ENCODE measurements at regions not wholly inside any gene's neighbourhood (a gene's known extent, or its start where the extent isn't known, plus 50 kb on each side); places are given as distances from the start of the nearest gene placed in this dataset.
"Not testable (repeated sequence)": the region's sequence is repeated elsewhere in the genome, so short reads cannot be mapped to it uniquely, and the experiment has no call there.

DNA sequence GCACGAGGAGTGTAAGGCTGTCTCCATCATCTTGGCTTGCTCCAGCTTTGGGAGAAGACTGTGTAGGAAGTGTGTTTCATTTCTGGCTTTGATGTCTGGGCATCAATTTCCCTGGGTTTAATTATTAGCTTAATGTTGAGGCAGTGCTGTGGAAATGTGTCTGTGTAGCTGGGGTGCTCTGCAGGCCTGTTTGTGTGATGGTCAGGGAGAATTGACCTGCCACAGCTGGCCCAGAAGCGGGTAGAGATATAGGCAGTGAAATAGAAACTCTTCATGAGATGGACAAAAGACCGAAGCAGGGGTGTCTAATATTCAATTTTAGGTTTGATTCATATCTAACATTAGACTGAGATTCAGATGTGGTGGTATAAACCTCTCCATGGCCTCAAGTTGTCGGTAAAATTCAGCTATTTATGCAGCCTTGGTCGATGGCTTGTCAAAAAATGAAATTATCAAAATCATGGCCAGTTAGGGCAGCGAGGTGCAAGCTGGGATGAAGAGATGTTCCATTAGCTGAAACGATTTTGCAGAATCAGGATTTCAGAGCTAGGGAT lies 95.3 kb upstream of the SNX9 start:
- no peak for DNase-seq

DNA sequence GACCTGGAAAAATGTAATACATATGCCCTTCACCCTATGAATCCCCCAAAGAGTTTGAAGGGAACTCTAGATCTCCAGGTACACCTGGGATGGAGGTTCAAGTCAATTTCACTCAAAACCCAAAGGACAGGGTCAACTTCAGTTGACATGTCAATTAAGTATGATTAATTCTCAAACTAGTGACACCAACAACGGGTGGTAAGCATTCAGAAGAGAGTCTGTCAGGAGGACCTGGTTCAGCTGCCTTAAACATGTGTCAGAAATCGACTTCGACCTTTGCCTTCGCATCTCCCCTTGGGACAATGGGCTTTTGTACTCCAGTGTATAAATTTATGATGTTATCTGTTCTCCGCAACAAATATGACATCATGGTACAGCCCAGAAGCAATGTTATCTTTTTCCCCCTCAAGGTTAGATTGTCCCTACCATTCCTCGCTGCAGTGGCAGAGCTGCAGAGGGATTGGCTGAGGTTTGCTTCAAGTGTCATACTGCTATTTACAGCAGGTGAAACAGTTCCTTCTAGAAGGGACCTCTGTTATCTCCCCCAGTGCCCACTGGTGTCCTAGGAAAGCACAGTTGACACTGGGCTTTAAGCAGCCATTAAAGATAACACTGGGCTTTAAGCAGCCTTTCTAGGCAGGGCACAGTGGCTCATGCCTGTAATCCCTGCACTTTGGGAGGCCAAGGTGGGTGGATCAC lies 94.7 kb upstream of the SNX9 start:
- no peak for DNase-seq

DNA sequence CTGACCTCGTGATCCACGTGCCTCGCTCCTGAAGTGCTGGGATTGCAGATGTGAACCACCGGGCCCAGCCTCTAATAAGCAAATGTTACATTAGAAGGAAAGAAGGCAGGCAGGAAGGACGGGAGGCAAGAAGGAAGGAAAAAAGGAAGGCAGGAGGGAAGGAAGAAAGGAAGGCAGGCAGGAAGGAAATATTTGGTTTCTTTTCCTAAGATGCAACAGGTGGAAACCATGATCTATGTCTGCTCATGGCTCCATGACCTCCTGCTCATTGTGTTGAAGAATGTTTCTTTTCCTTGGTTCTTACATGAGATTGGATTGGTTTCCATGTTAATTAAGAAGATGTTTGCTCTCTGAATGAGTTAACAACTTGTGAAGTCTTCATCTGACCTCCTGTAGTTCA lies 91.8 kb upstream of the SNX9 start:
- DNase-seq = no peak

DNA sequence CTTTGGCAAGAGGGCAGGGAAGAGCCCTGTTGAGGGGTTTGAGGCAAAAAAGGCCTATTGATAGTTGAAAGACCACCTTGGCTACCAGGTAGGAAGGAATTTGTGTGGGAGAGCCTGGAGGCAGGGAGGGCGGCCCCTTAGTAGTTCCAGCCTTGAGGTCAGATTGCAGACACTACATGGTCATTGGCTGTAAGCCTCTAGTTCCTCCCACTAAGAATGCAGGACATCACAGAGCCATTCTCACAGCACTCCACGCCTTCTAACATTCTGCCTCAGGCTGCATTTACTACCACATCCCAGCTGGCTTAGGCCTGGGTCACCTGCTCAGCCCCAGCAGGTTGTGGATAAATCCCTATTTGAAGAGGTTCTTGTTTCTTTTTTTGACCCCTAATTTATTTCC lies 91.0 kb upstream of the SNX9 start:
- no peak for DNase-seq

DNA sequence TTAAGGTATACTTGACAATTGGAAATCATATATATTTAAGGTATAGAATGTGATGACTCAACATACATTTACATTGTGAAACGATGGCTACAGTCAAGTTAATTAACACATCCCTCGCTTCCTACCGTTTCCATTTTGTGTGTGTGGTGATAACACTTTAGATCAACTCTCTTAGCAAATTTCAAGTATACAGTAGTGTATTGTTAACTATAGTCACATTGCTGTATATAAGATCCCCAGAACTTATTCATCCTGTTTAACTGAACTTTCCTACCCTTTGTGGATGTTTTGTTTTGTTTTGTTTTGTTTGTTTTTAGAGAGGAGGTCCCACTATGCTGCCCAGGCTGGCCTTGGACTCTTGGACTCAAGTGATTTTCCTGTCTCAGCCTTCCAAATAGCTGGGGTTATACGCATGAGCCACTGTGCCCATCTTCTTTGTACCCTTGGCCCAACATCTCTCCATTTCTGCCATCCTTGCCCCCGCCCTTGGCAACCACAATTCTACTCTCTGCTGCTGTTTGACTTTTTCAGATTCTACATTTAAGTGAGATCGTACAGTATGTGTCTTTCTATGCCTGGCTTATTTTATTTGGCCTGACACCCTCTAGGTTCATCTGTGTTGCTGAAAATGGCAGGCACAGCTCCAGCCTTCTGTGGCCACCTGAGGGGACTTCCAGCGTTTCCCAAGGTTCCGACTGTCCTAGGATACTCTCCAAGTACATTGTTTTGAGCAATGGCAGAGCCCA lies 90.5 kb upstream of the SNX9 start:
- DNase-seq = no peak

DNA sequence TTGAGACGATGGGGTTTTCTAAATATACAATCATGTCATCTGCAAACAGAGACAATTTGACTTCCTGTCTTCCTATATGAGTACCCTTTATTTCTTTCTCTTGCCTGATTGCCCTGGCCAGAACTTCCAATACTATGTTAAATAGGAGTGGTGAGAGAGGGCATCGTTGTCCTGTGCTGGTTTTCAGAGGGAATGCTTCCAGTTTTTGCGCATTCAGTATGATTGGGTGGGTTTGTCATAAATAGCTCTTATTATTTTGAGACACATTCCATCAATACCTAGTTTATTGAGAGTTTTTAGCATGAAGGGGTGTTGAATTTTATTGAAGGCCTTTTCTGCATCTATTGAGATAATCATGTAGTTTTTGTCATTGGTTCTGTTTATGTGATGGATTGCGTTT lies 86.5 kb upstream of the SNX9 start:
- DNase-seq = not testable (repeated sequence)

DNA sequence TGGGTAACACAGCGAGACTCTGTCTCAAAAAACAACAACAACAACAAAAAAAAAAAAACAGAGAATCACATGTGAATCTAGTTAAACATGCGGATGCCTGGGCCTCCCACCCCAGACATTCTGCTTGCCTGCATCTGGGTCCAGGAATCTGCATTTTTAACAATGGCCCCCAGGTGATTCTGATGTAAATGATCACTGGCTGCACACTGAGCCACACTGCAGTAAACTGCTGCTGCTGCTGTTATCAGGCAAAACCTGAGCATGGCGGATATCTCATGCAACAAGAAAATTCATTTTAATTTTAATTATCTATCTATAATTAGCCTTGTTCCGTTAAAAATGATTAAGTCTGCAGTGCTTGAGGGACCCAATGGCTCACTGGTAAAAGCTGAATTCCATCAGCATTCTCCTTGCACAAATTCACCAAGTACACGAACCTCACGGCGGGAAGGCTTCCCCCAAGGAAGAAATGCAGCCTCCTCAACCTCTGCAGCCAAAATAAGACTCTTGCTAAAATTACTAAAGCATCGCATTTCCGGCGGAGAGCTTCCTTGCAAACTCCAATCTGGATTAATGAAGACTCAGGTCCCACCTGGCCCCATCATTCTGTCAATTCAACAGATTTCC lies 81.6 kb upstream of the SNX9 start:
- DNase-seq = no peak

DNA sequence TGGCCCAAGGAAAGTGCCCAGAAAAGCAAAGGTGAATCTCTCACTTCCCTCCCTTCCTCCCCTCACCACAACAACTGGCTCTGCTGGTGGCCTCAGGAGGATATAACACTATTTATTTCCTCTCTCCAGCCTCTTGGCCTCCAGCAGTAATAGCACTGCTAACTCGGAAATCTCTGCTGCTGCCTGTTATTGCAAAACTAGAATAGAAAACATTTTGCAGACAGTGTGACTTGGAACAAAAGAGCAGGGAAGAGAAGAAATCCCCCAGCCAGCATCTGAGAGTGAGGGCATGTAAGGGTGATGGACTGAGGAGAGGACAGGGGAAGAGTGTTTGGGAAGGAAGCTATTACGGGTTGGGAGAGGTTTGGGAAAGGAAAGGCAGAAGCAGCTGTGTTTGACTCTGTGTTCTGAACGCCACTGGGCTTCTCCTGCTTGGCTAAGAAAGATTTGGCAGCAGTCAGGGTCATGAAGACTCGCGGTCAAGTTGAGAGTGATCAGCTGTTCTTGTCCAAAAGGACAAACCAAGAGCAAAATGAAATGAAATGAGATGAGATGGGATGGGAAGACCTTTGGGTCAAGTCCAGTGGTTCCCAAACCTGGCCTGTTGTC lies 81.0 kb upstream of the SNX9 start:
- no peak for DNase-seq

DNA sequence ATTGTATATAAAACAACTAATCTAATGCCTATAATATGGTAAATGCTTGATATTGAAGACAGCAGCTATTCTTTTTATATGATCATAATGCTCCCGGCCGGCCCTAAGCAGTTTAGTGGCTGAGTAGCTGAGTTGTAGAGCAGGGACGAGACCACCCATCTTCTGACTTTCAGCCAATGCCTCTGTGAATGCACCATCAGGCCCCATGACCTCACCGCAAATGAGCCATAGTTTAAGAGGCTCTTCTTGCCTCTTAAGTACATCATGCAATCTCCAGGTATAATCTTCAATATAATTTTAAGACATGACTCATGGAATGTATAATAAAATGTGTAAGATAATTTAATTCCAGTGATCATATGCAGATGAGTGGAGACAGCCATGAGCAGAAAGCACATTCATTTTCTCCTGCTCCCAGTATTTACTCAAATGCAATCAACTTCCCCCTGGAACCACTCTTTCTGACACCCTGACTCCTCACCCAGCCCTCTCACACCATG lies 78.9 kb upstream of the SNX9 start:
- no peak for DNase-seq

DNA sequence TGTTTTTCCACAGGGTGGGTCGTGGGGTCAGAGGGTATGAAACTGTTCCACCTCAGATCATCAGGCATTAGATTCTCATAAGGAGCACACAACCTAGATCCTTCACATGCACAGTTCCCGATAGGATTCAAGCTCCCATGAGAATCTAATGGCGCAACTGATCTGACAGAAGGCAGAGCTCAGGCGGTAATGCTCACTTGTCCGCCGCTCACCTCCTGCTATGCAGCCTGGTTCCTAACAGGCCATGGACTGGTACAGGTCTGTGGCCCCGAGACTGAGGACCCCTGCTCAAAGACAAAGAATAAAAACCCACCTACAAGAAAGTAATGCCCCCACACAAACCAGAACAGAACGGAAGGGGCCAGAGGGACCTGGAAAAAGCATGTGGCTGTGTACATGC lies 76.1 kb upstream of the SNX9 start:
- DNase-seq = no peak

DNA sequence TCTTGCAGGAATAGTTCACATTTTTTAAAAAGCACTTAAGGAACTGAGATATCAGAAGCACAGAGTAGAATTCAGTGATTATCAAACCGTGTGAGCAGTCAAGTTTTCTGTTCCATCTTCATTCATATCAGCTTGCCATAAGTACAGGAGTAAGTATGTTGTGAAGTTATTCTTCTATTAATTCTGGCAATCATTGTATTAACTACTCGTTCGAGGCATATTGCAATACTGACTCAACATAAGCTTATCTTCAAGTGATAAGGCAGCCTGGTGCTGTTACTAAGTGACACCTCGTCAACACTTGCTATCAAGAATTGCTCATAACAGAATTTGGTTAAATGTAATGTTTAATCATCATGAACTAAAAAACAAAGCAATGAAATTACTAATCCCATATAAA lies 75.7 kb upstream of the SNX9 start:
- no peak for DNase-seq

DNA sequence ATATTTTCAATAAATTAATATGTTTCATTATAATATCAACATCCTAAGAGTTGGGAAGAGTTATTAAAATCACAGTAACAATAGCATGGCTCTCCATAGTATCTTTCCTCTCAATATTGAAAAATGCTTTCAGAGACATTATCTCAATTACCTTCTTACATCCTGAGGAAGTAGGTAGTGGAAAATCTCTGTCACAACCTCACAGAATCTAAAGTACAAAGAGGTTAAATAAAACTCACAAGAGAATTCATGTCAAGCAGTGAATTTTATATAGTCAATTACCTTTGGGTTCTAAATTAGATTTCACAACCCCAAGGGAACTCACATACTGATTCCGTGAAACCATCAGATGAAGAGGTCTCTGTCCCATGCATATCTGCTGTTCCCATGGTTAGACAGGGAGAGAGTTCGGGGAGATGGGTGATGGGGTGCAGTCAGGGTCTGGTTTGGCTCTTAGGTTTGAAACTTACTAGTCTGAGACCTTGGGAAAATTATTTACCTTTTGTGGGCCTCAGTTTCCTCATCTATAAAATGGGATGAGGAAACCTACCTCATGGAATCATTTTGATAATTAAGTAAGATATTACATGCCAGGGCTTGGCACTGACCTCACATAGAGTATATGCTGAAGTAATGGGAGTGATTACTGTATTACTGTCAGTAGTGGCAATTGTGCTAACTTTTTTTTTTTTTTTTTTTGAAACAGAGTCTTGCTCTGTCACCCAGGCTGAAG lies 74.0 kb upstream of the SNX9 start:
- DNase-seq = no peak

DNA sequence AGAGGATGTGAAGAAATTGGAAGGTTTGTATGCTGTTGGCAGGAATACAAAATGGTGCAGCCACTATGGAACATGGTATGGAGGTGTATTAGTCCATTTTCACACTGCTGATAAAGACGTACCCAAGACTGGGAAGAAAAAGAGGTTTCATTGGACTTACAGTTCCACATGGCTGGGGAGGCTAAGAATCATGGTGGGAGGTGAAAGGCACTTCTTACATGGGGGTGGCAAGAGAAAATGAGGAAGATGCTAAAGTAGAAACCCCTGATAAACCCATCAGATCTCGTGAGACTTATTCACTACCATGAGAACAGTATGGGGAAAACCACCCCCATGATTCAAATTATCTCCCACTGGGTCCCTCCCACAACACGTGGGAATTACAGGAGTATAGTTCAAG lies 72.1 kb upstream of the SNX9 start:
- DNase-seq = not testable (repeated sequence)

DNA sequence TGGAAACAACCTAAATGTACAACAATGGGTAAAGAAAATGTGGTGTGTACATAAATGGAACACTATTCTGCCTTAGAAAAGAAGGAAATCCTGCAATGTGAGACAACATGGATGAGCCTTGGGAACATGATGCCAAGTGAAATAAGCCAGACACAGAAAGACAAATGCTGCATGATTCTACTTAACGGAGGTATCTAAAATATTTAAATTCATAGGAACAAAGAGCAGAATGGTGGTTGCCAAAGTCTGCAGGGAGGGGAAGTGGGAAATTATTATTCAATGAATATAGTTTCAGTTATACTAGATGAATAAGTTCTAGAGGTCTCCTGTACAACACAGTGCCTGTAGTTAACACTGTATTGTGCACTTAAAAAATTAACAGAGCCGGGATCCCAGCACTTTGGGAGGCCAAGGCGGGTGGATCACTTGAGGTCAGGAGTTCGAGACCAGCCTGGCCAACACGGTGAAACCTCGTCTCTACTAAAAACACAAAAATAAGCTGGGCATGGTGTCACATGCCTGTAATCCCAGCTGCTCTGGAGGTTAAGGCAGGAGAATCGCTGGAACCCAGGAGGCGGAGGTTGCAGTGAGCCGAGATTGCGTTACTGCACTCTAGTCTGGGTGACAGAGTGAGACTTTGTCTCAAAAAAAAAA lies 71.4 kb upstream of the SNX9 start:
- DNase-seq = no peak

DNA sequence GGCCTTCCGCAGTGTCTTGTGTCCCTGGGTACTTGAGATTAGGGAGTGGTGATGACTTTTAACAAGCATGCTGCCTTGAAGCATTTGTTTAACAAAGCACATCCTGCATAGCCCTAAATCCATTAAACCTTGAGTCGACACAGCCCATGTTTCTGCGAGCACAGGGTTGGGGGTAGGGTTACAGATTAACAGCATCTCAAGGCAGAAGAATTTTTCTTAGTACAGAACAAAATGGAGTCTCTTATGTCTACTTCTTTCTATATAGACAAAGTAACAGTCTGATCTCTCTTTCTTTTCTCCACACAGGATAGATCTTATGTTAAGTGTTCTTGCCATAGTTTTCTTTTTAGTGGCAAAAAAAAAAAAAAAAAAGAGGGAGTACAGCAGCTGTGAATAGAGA lies 70.2 kb upstream of the SNX9 start:
- DNase-seq = not testable (repeated sequence)

DNA sequence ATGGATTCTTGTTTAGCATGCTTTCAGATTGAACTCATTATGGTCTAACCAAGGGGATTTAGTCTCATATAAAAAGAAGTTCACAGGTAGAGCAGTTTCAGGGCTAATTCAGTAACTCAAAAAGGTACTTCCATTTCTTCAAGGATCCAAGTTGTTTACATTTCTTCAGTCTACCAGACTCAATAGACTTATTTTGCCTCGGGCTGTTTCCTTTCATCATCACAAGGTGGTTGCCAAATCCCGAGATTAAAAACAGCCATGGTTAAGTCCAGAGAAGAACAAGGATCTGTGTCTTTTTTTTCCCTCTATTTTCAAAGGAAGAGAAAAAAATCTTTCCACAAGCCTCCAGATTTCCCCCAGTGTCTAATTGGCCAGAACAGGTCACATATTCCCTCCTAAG lies 69.8 kb upstream of the SNX9 start:
- no peak for DNase-seq

DNA sequence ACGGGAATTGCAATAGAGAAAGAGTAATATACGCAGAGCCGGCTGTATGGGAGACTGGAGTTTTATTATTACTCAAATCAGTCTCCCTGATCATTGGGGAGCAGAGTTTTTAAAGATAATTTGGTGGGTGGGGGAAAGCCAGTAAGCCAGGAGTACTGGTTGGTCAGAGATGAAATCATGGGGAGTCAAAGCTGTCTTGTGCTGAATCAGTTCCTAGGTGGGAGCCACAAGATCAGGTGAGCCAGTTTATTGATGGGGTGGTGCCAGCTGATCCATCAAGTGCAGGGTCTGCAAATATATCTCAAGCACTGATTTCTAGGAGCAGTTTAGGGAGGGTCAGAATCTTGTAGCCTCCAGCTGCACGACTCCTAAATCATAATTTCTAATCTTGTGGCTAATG lies 69.2 kb upstream of the SNX9 start:
- not testable (repeated sequence) for DNase-seq

DNA sequence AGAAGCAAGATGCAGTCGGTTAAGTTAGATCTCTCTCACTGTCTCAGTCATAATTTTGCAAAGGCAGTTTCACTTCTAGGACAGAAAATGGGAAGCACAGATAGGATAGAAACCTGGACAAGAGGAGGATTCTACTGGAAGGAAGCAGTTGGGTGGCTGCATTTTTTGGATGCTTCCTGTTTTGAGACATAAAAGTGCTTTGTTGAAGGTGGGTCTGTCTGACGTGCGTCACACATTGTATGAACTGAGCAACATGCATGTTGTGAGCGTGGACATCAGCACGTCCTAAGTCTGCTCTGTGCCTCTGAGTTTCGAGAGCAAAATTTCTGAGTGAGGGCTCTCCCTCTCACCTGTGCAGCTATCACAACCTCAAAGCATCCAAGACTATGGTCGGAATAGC lies 68.7 kb upstream of the SNX9 start:
- DNase-seq = no peak

DNA sequence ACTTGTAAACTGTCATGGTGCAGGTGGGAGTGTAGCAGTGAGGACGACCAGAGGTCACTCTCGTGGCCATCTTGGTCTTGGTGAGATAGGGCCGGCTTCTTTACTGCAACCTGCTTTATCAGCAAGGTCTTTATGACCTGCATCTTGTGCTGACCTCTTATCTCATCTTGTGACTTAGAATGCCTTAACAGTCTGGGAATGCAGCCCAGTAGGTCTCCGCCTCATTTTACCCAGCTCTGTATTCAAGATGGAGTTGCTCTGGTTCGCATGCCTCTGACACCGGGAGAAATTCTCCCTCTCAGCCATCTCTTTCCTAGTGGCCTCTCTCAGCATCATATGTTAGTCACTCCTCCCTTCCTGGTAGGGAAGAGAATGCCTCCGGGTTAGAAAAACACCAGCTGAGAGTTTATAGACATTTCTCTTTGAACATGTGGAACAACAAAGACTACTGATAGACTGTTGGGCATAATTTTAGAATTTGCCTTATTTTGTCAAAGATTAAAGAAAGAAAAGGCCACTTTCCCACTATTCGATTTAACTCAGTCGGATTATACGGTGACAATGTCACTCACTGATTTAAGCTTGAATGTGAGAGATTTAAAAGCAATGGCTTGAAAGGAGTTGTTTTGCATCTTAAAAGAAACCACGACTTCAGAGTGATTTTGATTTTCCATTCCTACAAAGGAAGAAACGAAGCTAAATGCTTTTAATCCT lies 67.9 kb upstream of the SNX9 start:
- DNase-seq = no peak

DNA sequence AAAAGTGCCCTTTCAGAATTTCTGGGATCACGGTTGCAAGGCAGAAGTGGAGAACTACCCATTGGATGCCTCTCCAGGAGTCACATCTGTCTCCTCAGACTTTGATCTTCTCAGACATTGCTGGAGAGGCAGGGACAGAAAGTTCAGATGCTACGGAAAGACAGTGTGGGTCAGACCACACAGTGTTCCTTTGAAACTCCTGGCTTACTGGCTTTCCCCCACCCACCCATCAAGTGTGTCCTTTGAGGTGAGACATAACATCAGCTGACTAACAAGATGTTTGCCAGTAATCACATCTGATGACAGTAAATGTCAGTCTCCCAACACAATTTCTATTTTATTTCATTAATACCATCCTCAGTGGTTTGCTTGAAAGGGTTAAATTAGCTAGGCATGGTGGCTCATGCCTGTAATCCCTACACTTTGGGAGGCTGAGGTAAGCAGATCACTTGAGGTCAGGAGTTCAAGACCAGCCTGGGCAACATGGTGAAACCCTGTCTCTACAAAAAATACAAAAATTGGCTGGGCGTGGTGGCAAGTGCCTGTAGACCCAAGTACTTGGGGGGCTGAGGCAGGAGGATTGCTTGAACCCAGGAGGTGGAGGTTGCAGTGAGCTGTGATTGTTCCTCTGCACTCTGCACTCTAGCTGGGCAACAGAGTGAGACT lies 67.2 kb upstream of the SNX9 start:
- DNase-seq = no peak
